PC-3 (cell line): ENCODE measurements at regions not wholly inside any gene's neighbourhood (a gene's known extent, or its start where the extent isn't known, plus 50 kb on each side); places are given as distances from the start of the nearest gene placed in this dataset.

Source experiments
- CTCF ChIP-seq: fragments of 300-600 bp; sonication (generic); conservative IDR thresholded peaks from 2 replicates; pipeline ENCODE4 v1.5.1; 2017; ENCODE audit warnings: antibody characterized with exemption, low read depth, mild to moderate bottlenecking, low read length
- EZH2 ChIP-seq: fragments of 300-600 bp; sonication (generic); IDR thresholded peaks from one replicate; pipeline ENCODE4 v1.6.1; 2017; ENCODE audit warnings: antibody characterized with exemption, mild to moderate bottlenecking, low read length; ENCODE audit not compliant: unreplicated experiment
- EZH2phosphoT487 ChIP-seq: fragments of 300-600 bp; sonication (generic); IDR thresholded peaks from 2 replicates; pipeline ENCODE4 v1.6.1; 2018; ENCODE audit warnings: mild to moderate bottlenecking, antibody characterized with exemption, low read length, borderline replicate concordance

GRCh38 chr16:85243308-85243707, 131.0 kb upstream of the CIBAR2 start:
- no peak for TF ChIP-seq CTCF
- TF ChIP-seq EZH2, result no peak
- no peak for TF ChIP-seq EZH2phosphoT487
